ENCODE measurements at regions not wholly inside any gene's neighbourhood (a gene's known extent, or its start where the extent isn't known, plus 50 kb on each side); places are given as distances from the start of the nearest gene placed in this dataset.

GRCh38 chr2:19198381-19198780 is 160.0 kb downstream of the OSR1 start:
- TF ChIP-seq CTCF (IDR thresholded peaks at IDR 0.05) (no peak), POLR2A (IDR thresholded peaks at IDR 0.05) (no peak)
- Histone ChIP-seq H3K4me1 (no peaks in the 10 kb centered on the region), H3K4me3 (no peak overlapping the region), H3K27me3 (no peaks in the 10 kb centered on the region), H3K9me3 (no peaks in the 10 kb centered on the region), H3K36me3 (no peaks in the 10 kb centered on the region), H3K27ac (no peak overlapping the region)
- DNase-seq (no peak), ATAC-seq (no peak)
- intact Hi-C loops (cut with DNase I): no loop called here
- WGBS (ENCODE audit: insufficient coverage, low coverage, low lambda C conversion rate, missing lambda C conversion rate): 83% methylated on average over 1 of the region's 1 CpG

GRCh38 chr2:19195661-19196060 is 162.8 kb downstream of the OSR1 start:
- Histone ChIP-seq H3K27ac (no peak overlapping the region), H3K9me3 (no peaks in the 10 kb centered on the region), H3K36me3 (no peaks in the 10 kb centered on the region), H3K4me3 (no peak overlapping the region), H3K4me1 (no peaks in the 10 kb centered on the region), H3K27me3 (no peaks in the 10 kb centered on the region)
- TF ChIP-seq CTCF (IDR thresholded peaks at IDR 0.05) (no peak), POLR2A (IDR thresholded peaks at IDR 0.05) (no peak)
- ATAC-seq (no peak), DNase-seq (no peak)
- 56% methylated on average over 1 of the region's 1 CpG for WGBS (ENCODE audit: insufficient coverage, low coverage, low lambda C conversion rate, missing lambda C conversion rate)
- intact Hi-C loops (cut with DNase I): no loop called here

GRCh38 chr2:19189391-19189790 is 169.0 kb downstream of the OSR1 start:
- intact Hi-C loops (cut with DNase I): no loop called here
- DNase-seq (no peak), ATAC-seq (no peak)
- no peak overlapping the region for H3K4me3 ChIP-seq
- no peaks in the 10 kb centered on the region for H3K4me1 ChIP-seq
- WGBS (ENCODE audit: insufficient coverage, low coverage, low lambda C conversion rate, missing lambda C conversion rate): 100% methylated on average over 1 of the region's 1 CpG
- no peaks in the 10 kb centered on the region for H3K9me3 ChIP-seq
- no peak overlapping the region for H3K27ac ChIP-seq
- H3K27me3 ChIP-seq: no peaks in the 10 kb centered on the region
- TF ChIP-seq POLR2A (IDR thresholded peaks at IDR 0.05): no peak
- TF ChIP-seq CTCF (IDR thresholded peaks at IDR 0.05): no peak
- no peaks in the 10 kb centered on the region for H3K36me3 ChIP-seq

- Histone ChIP-seq H3K36me3 (no peaks in the 10 kb centered on the region), H3K27ac (no peak overlapping the region), H3K9me3 (no peaks in the 10 kb centered on the region), H3K4me3 (no peak overlapping the region), H3K27me3 (no peaks in the 10 kb centered on the region), H3K4me1 (no peaks in the 10 kb centered on the region)
- DNase-seq (no peak), ATAC-seq (no peak)
- intact Hi-C loops (cut with DNase I): no loop called here
- no peak for TF ChIP-seq CTCF (IDR thresholded peaks at IDR 0.05)
- no peak for TF ChIP-seq POLR2A (IDR thresholded peaks at IDR 0.05)
- WGBS (ENCODE audit: insufficient coverage, low coverage, low lambda C conversion rate, missing lambda C conversion rate): 86% methylated on average over 2 of the region's 5 CpGs
Measured at GRCh38 chr2:19187323-19188020, 171.0 kb downstream of the OSR1 start.

- no peak for TF ChIP-seq CTCF (IDR thresholded peaks at IDR 0.05)
- no peak for TF ChIP-seq POLR2A (IDR thresholded peaks at IDR 0.05)
- Histone ChIP-seq H3K4me1 (no peaks in the 10 kb centered on the region), H3K27ac (no peak overlapping the region), H3K9me3 (no peaks in the 10 kb centered on the region), H3K36me3 (no peaks in the 10 kb centered on the region), H3K4me3 (no peak overlapping the region), H3K27me3 (no peaks in the 10 kb centered on the region)
- ATAC-seq (no peak), DNase-seq (no peak)
- intact Hi-C loops (cut with DNase I): no loop called here
- WGBS (ENCODE audit: insufficient coverage, low coverage, low lambda C conversion rate, missing lambda C conversion rate): no CpG with 5 or more reads among the region's 4 CpGs
Measured at GRCh38 chr2:19185086-19185485, 173.3 kb downstream of the OSR1 start.
